Astrocyte (in vitro differentiated cells and primary cell): ENCODE measurements at regions not wholly inside any gene's neighbourhood (a gene's known extent, or its start where the extent isn't known, plus 50 kb on each side); places are given as distances from the start of the nearest gene placed in this dataset.

Experiments used
- DNase-seq: peaks from one replicate; pipeline ENCODE4 v3.0.0-alpha.2; 2010; ENCODE audit warnings: low read depth
- FAIRE-seq: peaks from 2 replicates; lab custom pipeline; 2011; peaks lifted over from hg19 to GRCh38; lab: Jason Lieb, UNC
- H2AFZ ChIP-seq: 2 replicates; pipeline ENCODE4 v1.6.0; 2012; ENCODE audit warnings: low read depth, low read length, inconsistent platforms
- H3K27ac ChIP-seq: 2 replicates; pipeline ENCODE4 v1.5.1; 2011; ENCODE audit warnings: low read depth, low read length, inconsistent platforms
- H3K27me3 ChIP-seq: 2 replicates; pipeline ENCODE4 v1.6.0; 2011; ENCODE audit warnings: low read length, inconsistent platforms; ENCODE audit not compliant: insufficient read depth
- H3K36me3 ChIP-seq: 2 replicates; pipeline ENCODE4 v1.5.1; 2011; ENCODE audit warnings: low read length, inconsistent platforms; ENCODE audit not compliant: insufficient read depth
- H3K4me1 ChIP-seq: 2 replicates; pipeline ENCODE4 v1.5.1; 2011; ENCODE audit warnings: low read length, inconsistent platforms; ENCODE audit not compliant: insufficient read depth
- H3K4me2 ChIP-seq: 2 replicates; pipeline ENCODE4 v1.6.0; 2012; ENCODE audit warnings: low read length, inconsistent platforms
- H3K4me3 ChIP-seq: 2 replicates; pipeline ENCODE4 v1.5.1; 2011; ENCODE audit warnings: low read depth, mild to moderate bottlenecking, low read length, inconsistent platforms; ENCODE audit not compliant: insufficient read depth
- H3K79me2 ChIP-seq: 2 replicates; pipeline ENCODE4 v1.6.0; 2012; ENCODE audit warnings: mild to moderate bottlenecking, low read length, inconsistent platforms; ENCODE audit not compliant: insufficient read depth
- H3K9ac ChIP-seq: 2 replicates; pipeline ENCODE4 v1.6.0; 2012; ENCODE audit warnings: mild to moderate bottlenecking, low read length, inconsistent platforms
- H3K9me3 ChIP-seq: 2 replicates; pipeline ENCODE4 v1.5.1; 2012; ENCODE audit warnings: low read depth, mild to moderate bottlenecking, low read length, inconsistent platforms; ENCODE audit not compliant: insufficient read depth
- H4K20me1 ChIP-seq: 2 replicates; pipeline ENCODE4 v1.6.0; 2012; ENCODE audit warnings: low read length, inconsistent platforms; ENCODE audit not compliant: insufficient read depth
- H3K27ac Mint-ChIP-seq: one replicate; pipeline ENCODE4 v1.8.0; 2021; ENCODE audit warnings: mild to moderate bottlenecking, mixed read lengths; ENCODE audit not compliant: unreplicated experiment
- H3K27me3 Mint-ChIP-seq: one replicate; pipeline ENCODE4 v1.8.0; 2021; ENCODE audit warnings: low read depth, mixed read lengths; ENCODE audit not compliant: unreplicated experiment
- H3K36me3 Mint-ChIP-seq: one replicate; pipeline ENCODE4 v1.8.0; 2021; ENCODE audit warnings: low read depth, mixed read lengths; ENCODE audit not compliant: unreplicated experiment
- H3K4me1 Mint-ChIP-seq: one replicate; pipeline ENCODE4 v1.8.0; 2021; ENCODE audit warnings: low read depth, mixed read lengths; ENCODE audit not compliant: unreplicated experiment
- H3K4me3 Mint-ChIP-seq: one replicate; pipeline ENCODE4 v1.8.0; 2021; ENCODE audit warnings: mild to moderate bottlenecking, moderate library complexity, mixed read lengths; ENCODE audit not compliant: unreplicated experiment
- H3K9me3 Mint-ChIP-seq: one replicate; pipeline ENCODE4 v1.8.0; 2021; ENCODE audit warnings: mild to moderate bottlenecking, mixed read lengths; ENCODE audit not compliant: unreplicated experiment
- EZH2 ChIP-seq: IDR thresholded peaks from 2 replicates; pipeline ENCODE4 v1.6.1; 2012; ENCODE audit warnings: mild to moderate bottlenecking, low read length, inconsistent platforms; ENCODE audit not compliant: insufficient read depth
- TF ChIP-seq, protein P1 (sequence below): IDR thresholded peaks from 2 replicates; pipeline ENCODE4 v1.5.1; 2011; ENCODE audit warnings: low read depth, mild to moderate bottlenecking, inconsistent platforms, low read length, moderate library complexity; ENCODE audit not compliant: insufficient read depth

DNA sequence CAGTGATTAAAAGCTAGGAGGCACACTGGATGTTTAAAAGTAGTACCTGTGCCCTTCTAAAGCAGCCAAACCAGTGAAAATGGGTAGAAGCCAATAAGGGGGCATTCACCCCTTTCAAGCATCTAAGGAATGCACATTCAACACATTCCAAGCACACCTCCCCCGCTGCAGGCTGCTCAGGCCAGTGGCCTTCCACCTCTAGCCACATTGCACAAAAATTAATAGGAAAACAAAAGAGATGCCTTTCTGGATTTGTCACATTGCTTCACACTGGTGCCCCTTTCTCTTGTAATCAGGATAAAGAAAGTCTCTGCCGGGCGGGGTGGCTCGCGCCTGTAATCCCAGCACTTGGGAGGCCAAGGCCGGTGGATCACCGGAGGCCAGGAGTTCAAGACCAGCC lies 834.0 kb downstream of the USP25 start:
- DNase-seq (peak; percentile 68), FAIRE-seq (no peak)
- no peak overlapping the region for H3K4me3 ChIP-seq
- no peaks in the 10 kb centered on the region for H3K9me3 Mint-ChIP-seq
- no peaks in the 10 kb centered on the region for H3K27me3 Mint-ChIP-seq
- TF ChIP-seq, protein P1, sequence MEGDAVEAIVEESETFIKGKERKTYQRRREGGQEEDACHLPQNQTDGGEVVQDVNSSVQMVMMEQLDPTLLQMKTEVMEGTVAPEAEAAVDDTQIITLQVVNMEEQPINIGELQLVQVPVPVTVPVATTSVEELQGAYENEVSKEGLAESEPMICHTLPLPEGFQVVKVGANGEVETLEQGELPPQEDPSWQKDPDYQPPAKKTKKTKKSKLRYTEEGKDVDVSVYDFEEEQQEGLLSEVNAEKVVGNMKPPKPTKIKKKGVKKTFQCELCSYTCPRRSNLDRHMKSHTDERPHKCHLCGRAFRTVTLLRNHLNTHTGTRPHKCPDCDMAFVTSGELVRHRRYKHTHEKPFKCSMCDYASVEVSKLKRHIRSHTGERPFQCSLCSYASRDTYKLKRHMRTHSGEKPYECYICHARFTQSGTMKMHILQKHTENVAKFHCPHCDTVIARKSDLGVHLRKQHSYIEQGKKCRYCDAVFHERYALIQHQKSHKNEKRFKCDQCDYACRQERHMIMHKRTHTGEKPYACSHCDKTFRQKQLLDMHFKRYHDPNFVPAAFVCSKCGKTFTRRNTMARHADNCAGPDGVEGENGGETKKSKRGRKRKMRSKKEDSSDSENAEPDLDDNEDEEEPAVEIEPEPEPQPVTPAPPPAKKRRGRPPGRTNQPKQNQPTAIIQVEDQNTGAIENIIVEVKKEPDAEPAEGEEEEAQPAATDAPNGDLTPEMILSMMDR: no peak
- TF ChIP-seq EZH2: no peak
- no peaks in the 10 kb centered on the region for H3K79me2 ChIP-seq
- H3K9me3 ChIP-seq: no peaks in the 10 kb centered on the region
- no peak overlapping the region for H2AFZ ChIP-seq
- peaks cover 8% of the 10 kb centered on the region for H3K4me1 ChIP-seq
- H3K4me1 Mint-ChIP-seq: peaks cover 14% of the 10 kb centered on the region
- no peaks in the 10 kb centered on the region for H3K36me3 Mint-ChIP-seq
- no peaks in the 10 kb centered on the region for H3K27me3 ChIP-seq
- no peak overlapping the region for H3K4me3 Mint-ChIP-seq
- H3K27ac ChIP-seq: peak overlapping the region; percentile 21
- no peaks in the 10 kb centered on the region for H3K36me3 ChIP-seq
- peak overlapping the region; percentile 89 for H3K27ac Mint-ChIP-seq
- H3K9ac ChIP-seq: no peak overlapping the region
- peak overlapping the region; percentile 37 for H3K4me2 ChIP-seq
- no peaks in the 10 kb centered on the region for H4K20me1 ChIP-seq

DNA sequence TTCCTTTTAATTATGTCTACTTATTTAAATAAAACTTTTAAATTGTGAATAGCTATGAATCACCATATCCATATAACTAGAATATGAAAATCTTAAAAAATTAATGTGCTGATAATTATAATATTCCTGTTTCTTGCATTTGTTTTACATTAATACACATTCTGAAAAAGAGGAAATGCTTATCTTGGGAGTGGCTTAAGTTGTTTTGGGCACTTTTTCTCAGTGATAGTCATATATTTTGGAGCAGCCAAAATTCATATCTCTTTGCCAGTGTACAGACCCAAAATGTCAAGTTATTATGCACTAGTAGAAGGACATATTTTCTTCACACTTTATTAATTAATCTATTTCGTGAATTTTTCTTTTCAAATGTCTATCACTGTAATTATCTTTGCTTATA lies 838.5 kb downstream of the USP25 start:
- Histone ChIP-seq H3K27me3 (no peaks in the 10 kb centered on the region), H3K4me3 (no peak overlapping the region), H3K4me2 (no peak overlapping the region), H3K79me2 (no peaks in the 10 kb centered on the region), H3K9ac (no peak overlapping the region), H3K9me3 (no peaks in the 10 kb centered on the region), H4K20me1 (no peaks in the 10 kb centered on the region), H2AFZ (no peak overlapping the region), H3K36me3 (no peaks in the 10 kb centered on the region), H3K27ac (no peak overlapping the region), H3K4me1 (peaks cover 32% of the 10 kb centered on the region)
- DNase-seq (no peak), FAIRE-seq (no peak)
- Mint-ChIP-seq H3K27me3 (no peaks in the 10 kb centered on the region), H3K27ac (no peak overlapping the region), H3K4me1 (peaks cover 49% of the 10 kb centered on the region), H3K4me3 (no peak overlapping the region), H3K9me3 (no peaks in the 10 kb centered on the region), H3K36me3 (no peaks in the 10 kb centered on the region)
- TF ChIP-seq, protein P1: no peak
- no peak for TF ChIP-seq EZH2

DNA sequence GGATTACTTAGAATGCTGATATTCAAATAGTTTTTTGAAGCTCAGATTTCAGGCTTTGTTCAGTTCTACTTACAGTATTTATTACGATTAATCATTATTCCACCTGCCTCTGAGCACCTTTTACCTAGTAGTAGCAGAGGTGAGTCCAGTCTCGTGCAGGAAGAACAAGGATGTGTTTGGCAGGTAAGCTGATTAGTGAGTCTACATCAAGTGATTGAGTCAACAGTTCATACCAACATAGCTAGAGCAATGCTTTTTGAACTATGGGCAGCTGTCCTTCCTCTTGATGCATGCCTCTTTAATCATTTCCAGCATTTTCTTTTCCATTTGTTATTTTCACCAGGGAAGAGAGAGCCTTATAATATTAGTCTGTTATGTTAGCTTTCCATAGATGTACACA lies 838.9 kb downstream of the USP25 start:
- H3K9ac ChIP-seq: no peak overlapping the region
- no peaks in the 10 kb centered on the region for H3K9me3 Mint-ChIP-seq
- H3K36me3 Mint-ChIP-seq: no peaks in the 10 kb centered on the region
- no peak overlapping the region for H2AFZ ChIP-seq
- H3K27ac Mint-ChIP-seq: no peak overlapping the region
- H4K20me1 ChIP-seq: no peaks in the 10 kb centered on the region
- no peaks in the 10 kb centered on the region for H3K36me3 ChIP-seq
- no peaks in the 10 kb centered on the region for H3K9me3 ChIP-seq
- DNase-seq: no peak
- H3K4me2 ChIP-seq: no peak overlapping the region
- peaks cover 51% of the 10 kb centered on the region for H3K4me1 Mint-ChIP-seq
- FAIRE-seq: no peak
- no peak overlapping the region for H3K27ac ChIP-seq
- TF ChIP-seq EZH2: no peak
- TF ChIP-seq, protein P1: no peak
- no peaks in the 10 kb centered on the region for H3K27me3 Mint-ChIP-seq
- peaks cover 34% of the 10 kb centered on the region for H3K4me1 ChIP-seq
- no peaks in the 10 kb centered on the region for H3K27me3 ChIP-seq
- no peak overlapping the region for H3K4me3 ChIP-seq
- H3K4me3 Mint-ChIP-seq: no peak overlapping the region
- no peaks in the 10 kb centered on the region for H3K79me2 ChIP-seq
